Activated B cell treated with CpG ODN at 0.5 μM for 24 hours (primary cell): ENCODE measurements at regions not wholly inside any gene's neighbourhood (a gene's known extent, or its start where the extent isn't known, plus 50 kb on each side); places are given as distances from the start of the nearest gene placed in this dataset.

Experiments
- ATAC-seq: fragments of 200-7000 bp; cut with Tn5 transposase; one replicate; pipeline ENCODE4 v1.10.0; 2021; ENCODE audit warnings: low read depth, mild to moderate bottlenecking, moderate library complexity
- CTCF ChIA-PET: fragments of 350-600 bp; sonication (Branson Sonifier 250); formaldehyde crosslinking; loops from one replicate; lab custom pipeline; 2021; ENCODE audit warnings: antibody characterized with exemption; lab: Charles Lee
- POLR2A ChIA-PET: fragments of 350-600 bp; sonication (Branson Sonifier 250); formaldehyde crosslinking; loops from one replicate; lab custom pipeline; 2021; ENCODE audit warnings: antibody characterized with exemption; lab: Charles Lee
- DNase-seq: peaks from one replicate; pipeline ENCODE4 v3.0.0; 2022
- H3K27ac Mint-ChIP-seq: one replicate; pipeline ENCODE4 v1.8.0; 2020; ENCODE audit warnings: mixed read lengths
- H3K27me3 Mint-ChIP-seq: one replicate; pipeline ENCODE4 v1.8.0; 2021; ENCODE audit warnings: mixed read lengths
- H3K36me3 Mint-ChIP-seq: one replicate; pipeline ENCODE4 v1.8.0; 2021; ENCODE audit warnings: low read depth, mixed read lengths
- H3K4me1 Mint-ChIP-seq: one replicate; pipeline ENCODE4 v1.8.0; 2021; ENCODE audit warnings: mixed read lengths
- H3K4me3 Mint-ChIP-seq: one replicate; pipeline ENCODE4 v1.8.0; 2020; ENCODE audit warnings: mild to moderate bottlenecking, mixed read lengths
- H3K9me3 Mint-ChIP-seq: one replicate; pipeline ENCODE4 v1.8.0; 2020; ENCODE audit warnings: mixed read lengths
- intact Hi-C: fragments of 100-400 bp; cut with micrococcal nuclease; formaldehyde crosslinking; loops from one replicate; pipeline ENCODE4 v1.15.1; 2024
- TF ChIP-seq, protein P1 (sequence below): fragments of 200-600 bp; IDR thresholded peaks from one replicate; pipeline ENCODE4 v1.8.0; 2022; ENCODE audit warnings: antibody characterized with exemption, mild to moderate bottlenecking

GRCh38 chr3:27576171-27576570 is 92.0 kb upstream of the SLC4A7 start:
- no peak overlapping the region for H3K27ac Mint-ChIP-seq
- H3K9me3 Mint-ChIP-seq = no peaks in the 10 kb centered on the region
- ChIA-PET CTCF (no interaction called here), POLR2A (no interaction called here)
- H3K27me3 Mint-ChIP-seq = no peaks in the 10 kb centered on the region
- DNase-seq = no peak
- no peak overlapping the region for H3K4me3 Mint-ChIP-seq
- H3K4me1 Mint-ChIP-seq = no peaks in the 10 kb centered on the region
- no peak for ATAC-seq
- TF ChIP-seq, protein P1, sequence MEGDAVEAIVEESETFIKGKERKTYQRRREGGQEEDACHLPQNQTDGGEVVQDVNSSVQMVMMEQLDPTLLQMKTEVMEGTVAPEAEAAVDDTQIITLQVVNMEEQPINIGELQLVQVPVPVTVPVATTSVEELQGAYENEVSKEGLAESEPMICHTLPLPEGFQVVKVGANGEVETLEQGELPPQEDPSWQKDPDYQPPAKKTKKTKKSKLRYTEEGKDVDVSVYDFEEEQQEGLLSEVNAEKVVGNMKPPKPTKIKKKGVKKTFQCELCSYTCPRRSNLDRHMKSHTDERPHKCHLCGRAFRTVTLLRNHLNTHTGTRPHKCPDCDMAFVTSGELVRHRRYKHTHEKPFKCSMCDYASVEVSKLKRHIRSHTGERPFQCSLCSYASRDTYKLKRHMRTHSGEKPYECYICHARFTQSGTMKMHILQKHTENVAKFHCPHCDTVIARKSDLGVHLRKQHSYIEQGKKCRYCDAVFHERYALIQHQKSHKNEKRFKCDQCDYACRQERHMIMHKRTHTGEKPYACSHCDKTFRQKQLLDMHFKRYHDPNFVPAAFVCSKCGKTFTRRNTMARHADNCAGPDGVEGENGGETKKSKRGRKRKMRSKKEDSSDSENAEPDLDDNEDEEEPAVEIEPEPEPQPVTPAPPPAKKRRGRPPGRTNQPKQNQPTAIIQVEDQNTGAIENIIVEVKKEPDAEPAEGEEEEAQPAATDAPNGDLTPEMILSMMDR = no peak
- intact Hi-C loops = no loop called here
- H3K36me3 Mint-ChIP-seq = no peaks in the 10 kb centered on the region

DNA sequence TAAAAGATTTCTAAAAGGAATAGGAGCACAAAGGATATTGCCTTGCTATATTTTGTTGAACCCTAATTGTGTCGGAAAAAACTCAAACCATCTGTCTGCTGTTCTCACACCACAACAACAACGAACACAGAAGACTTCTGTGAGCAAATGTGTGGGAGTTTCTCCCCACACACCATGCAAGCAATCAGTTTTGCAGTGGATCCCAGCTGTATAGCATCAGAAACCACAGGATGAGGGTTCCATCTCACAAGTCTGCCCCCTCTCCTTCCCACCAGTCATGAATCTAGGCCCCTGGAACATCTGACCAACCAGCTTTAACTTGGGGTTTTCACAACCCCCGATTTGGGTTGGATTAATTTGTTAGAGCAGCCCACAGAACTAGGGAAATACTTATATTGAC is 91.3 kb upstream of the SLC4A7 start:
- DNase-seq (no peak), ATAC-seq (no peak)
- H3K9me3 Mint-ChIP-seq = no peaks in the 10 kb centered on the region
- H3K4me3 Mint-ChIP-seq = no peak overlapping the region
- no peak overlapping the region for H3K27ac Mint-ChIP-seq
- no peaks in the 10 kb centered on the region for H3K27me3 Mint-ChIP-seq
- H3K4me1 Mint-ChIP-seq = no peaks in the 10 kb centered on the region
- ChIA-PET CTCF (no interaction called here), POLR2A (no interaction called here)
- no peaks in the 10 kb centered on the region for H3K36me3 Mint-ChIP-seq
- intact Hi-C loops = no loop called here
- TF ChIP-seq, protein P1 = no peak

- Mint-ChIP-seq H3K27ac (no peak overlapping the region), H3K4me1 (no peaks in the 10 kb centered on the region), H3K36me3 (no peaks in the 10 kb centered on the region), H3K27me3 (no peaks in the 10 kb centered on the region), H3K9me3 (no peaks in the 10 kb centered on the region), H3K4me3 (no peak overlapping the region)
- ChIA-PET CTCF (no interaction called here), POLR2A (no interaction called here)
- intact Hi-C loops = no loop called here
- ATAC-seq (no peak), DNase-seq (no peak)
- TF ChIP-seq, protein P1 = no peak
Observed at GRCh38 chr3:27574438-27574795, 90.2 kb upstream of the SLC4A7 start.

DNA sequence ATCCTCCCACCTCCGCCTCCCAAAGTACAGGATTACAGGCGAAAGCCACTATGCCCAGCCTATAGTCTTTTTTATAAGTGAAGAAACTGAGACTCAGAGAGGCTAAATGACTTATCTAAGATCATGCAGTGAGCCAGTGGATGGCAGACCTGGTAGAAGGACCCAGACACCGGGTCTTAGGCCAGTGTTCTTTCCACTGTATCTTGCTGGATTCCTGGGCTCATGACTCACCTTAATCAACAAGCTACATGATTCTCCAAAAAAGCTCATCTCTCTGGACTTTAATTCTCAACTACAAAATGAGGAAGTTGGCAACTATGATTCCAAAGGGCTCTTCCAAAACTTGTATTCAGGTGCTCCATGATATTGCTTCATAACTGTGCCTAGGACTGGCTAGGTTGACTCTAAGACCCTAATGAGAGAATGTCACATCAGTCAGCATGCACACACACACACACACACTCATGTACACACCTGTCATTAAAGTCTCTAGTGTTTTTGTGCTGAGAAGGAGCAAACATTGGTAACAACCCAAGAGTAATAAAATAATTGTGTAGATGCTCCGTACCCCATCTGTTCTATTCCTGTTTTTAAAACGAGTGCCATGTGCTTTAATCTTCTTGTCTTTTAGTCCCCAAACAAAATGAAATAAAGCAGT is 89.7 kb upstream of the SLC4A7 start:
- ATAC-seq (no peak), DNase-seq (no peak)
- Mint-ChIP-seq H3K4me1 (no peaks in the 10 kb centered on the region), H3K27me3 (no peaks in the 10 kb centered on the region), H3K9me3 (no peaks in the 10 kb centered on the region), H3K4me3 (no peak overlapping the region), H3K27ac (no peak overlapping the region), H3K36me3 (no peaks in the 10 kb centered on the region)
- ChIA-PET POLR2A (no interaction called here), CTCF (no interaction called here)
- intact Hi-C loops = no loop called here
- TF ChIP-seq, protein P1 = no peak

- ATAC-seq (no peak), DNase-seq (no peak)
- Mint-ChIP-seq H3K36me3 (no peaks in the 10 kb centered on the region), H3K4me3 (no peak overlapping the region), H3K27me3 (no peaks in the 10 kb centered on the region), H3K9me3 (no peaks in the 10 kb centered on the region), H3K27ac (no peak overlapping the region), H3K4me1 (no peaks in the 10 kb centered on the region)
- intact Hi-C loops = no loop called here
- ChIA-PET POLR2A (no interaction called here), CTCF (no interaction called here)
- TF ChIP-seq, protein P1 = no peak
Observed at GRCh38 chr3:27573138-27573537, 89.0 kb upstream of the SLC4A7 start.
